ENCODE measurements at regions not wholly inside any gene's neighbourhood (a gene's known extent, or its start where the extent isn't known, plus 50 kb on each side); places are given as distances from the start of the nearest gene placed in this dataset.

DNA sequence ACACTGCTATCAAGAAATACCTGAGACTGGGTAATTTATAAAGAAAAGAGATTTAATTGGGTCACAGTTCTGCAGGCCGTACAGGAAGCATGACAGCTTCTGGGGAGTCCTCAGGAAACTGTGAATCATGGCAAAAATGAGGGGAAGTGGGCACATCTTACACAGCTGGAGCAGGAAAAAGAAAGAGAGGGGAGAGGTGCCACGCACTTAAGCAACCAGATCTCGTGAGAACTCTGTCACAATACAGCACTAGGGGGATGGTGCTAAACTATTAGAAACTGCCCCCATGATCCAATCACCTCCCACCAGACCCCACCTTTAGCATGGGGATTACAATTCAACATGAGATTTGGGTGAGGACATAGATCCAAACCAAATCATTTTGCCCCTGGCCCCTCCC is 105.5 kb upstream of the CPLX2 start:
- Histone ChIP-seq H3K27ac (ENCODE audit: low read depth, low read length, poor library complexity, severe bottlenecking) (no peak overlapping the region), H3K4me3 (ENCODE audit: low read depth, low read length, poor library complexity, severe bottlenecking) (no peak overlapping the region), H3K36me3 (ENCODE audit: insufficient read depth, low read length) (no peaks in the 10 kb centered on the region), H3K9me2 (ENCODE audit: insufficient read depth, low read length) (no peaks in the 10 kb centered on the region), H3K4me2 (ENCODE audit: low read length) (no peak overlapping the region), H3K9me3 (ENCODE audit: low read length) (0 out of 2 replicates have a peak, but pooled peaks cover 4% of the 10 kb centered on the region), H4K20me1 (ENCODE audit: insufficient read depth, low read length) (no peaks in the 10 kb centered on the region), H2AFZ (ENCODE audit: low read length) (no peak overlapping the region), H3K79me2 (ENCODE audit: insufficient read depth, low read depth, low read length) (no peaks in the 10 kb centered on the region), H3K4me1 (ENCODE audit: insufficient read depth, low read length, poor library complexity, severe bottlenecking) (no peaks in the 10 kb centered on the region)
- no TSS peak for BruUV-seq (replicated peaks)
- DNase-seq (ENCODE audit: low spot score) = no peak
- CTCF ChIA-PET (ENCODE audit: unreplicated experiment) = no interaction called here
- intact Hi-C loops (cut with micrococcal nuclease; ENCODE audit: unreplicated experiment) = no loop called here
- POLR2A ChIA-PET = no interaction called here
- TF ChIP-seq EZH2phosphoT487 (IDR thresholded peaks at IDR 0.05; ENCODE audit: borderline replicate concordance, low read depth, low read length) (no peak), CTCF (conservative IDR thresholded peaks at IDR 0.05; ENCODE audit: low read length) (no peak)

GRCh38 chr5:175766963-175767362 is 104.4 kb upstream of the CPLX2 start:
- no peak for DNase-seq (ENCODE audit: low spot score)
- H3K9me2 ChIP-seq (ENCODE audit: insufficient read depth, low read length) = no peaks in the 10 kb centered on the region
- H3K4me3 ChIP-seq (ENCODE audit: low read depth, low read length, poor library complexity, severe bottlenecking) = no peak overlapping the region
- H3K9me3 ChIP-seq (ENCODE audit: low read length) = 0 out of 2 replicates have a peak, but pooled peaks cover 4% of the 10 kb centered on the region
- no peaks in the 10 kb centered on the region for H3K36me3 ChIP-seq (ENCODE audit: insufficient read depth, low read length)
- no peak overlapping the region for H2AFZ ChIP-seq (ENCODE audit: low read length)
- no peaks in the 10 kb centered on the region for H3K79me2 ChIP-seq (ENCODE audit: insufficient read depth, low read depth, low read length)
- ChIA-PET CTCF (ENCODE audit: unreplicated experiment) (no interaction called here), POLR2A (interaction anchor here (0.7 kb wide), 1 partner anchor 40 kb away, joined by 4 read pairs; no protein-coding TSS in a partner anchor)
- intact Hi-C loops (cut with micrococcal nuclease; ENCODE audit: unreplicated experiment) = no loop called here
- no peak overlapping the region for H3K4me2 ChIP-seq (ENCODE audit: low read length)
- H4K20me1 ChIP-seq (ENCODE audit: insufficient read depth, low read length) = no peaks in the 10 kb centered on the region
- no TSS peak for BruUV-seq (replicated peaks)
- H3K27ac ChIP-seq (ENCODE audit: low read depth, low read length, poor library complexity, severe bottlenecking) = no peak overlapping the region
- TF ChIP-seq CTCF (conservative IDR thresholded peaks at IDR 0.05; ENCODE audit: low read length) (no peak), EZH2phosphoT487 (IDR thresholded peaks at IDR 0.05; ENCODE audit: borderline replicate concordance, low read depth, low read length) (no peak)
- H3K4me1 ChIP-seq (ENCODE audit: insufficient read depth, low read length, poor library complexity, severe bottlenecking) = no peaks in the 10 kb centered on the region

DNA sequence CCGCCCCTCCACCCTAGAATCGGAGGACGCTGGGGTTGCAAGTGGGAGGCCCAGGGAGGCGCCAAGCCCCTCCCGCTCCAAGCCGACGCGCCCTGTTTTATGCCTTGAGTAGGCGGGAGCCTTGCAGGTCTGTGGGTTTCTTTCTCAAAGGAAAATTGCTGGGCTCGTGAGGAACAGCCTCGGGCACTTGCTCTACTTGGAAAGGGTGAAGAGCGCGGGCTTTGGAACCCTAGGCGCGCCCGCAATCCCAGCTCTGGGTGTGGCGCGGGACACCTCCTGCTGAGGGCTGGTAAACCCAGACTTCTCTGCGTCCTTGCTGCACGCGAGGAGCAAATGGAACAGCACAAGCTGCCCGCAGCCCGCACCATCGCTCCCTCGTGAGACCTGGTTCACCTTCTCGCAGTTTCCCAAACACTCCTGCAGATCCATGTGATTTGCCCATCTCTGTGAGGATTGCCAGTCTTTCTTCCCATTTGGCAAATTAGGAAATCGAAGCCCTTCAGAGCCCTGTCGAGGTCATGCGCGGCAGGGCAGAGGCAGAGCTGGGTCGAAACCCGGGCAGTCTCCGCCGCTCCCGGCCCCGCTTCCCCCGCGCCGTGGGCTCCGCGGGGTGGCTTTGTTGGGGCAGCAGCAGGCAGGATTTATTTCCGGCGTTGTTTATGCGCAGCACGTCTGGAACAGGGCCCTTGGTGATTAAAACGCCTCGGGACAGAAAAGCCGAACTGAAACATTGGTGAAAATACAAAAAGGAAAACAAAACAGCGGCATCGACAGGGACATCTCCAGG is 98.4 kb upstream of the CPLX2 start:
- Histone ChIP-seq H3K36me3 (ENCODE audit: insufficient read depth, low read length) (no peaks in the 10 kb centered on the region), H2AFZ (ENCODE audit: low read length) (no peak overlapping the region), H3K4me1 (ENCODE audit: insufficient read depth, low read length, poor library complexity, severe bottlenecking) (no peaks in the 10 kb centered on the region), H3K4me3 (ENCODE audit: low read depth, low read length, poor library complexity, severe bottlenecking) (no peak overlapping the region), H3K4me2 (ENCODE audit: low read length) (no peak overlapping the region), H3K27ac (ENCODE audit: low read depth, low read length, poor library complexity, severe bottlenecking) (no peak overlapping the region), H4K20me1 (ENCODE audit: insufficient read depth, low read length) (no peaks in the 10 kb centered on the region), H3K9me3 (ENCODE audit: low read length) (no peaks in the 10 kb centered on the region), H3K79me2 (ENCODE audit: insufficient read depth, low read depth, low read length) (no peaks in the 10 kb centered on the region), H3K9me2 (ENCODE audit: insufficient read depth, low read length) (no peaks in the 10 kb centered on the region)
- CTCF ChIA-PET (ENCODE audit: unreplicated experiment) = no interaction called here
- POLR2A ChIA-PET = no interaction called here
- TF ChIP-seq EZH2phosphoT487 (IDR thresholded peaks at IDR 0.05; ENCODE audit: borderline replicate concordance, low read depth, low read length) = no peak
- TF ChIP-seq CTCF (conservative IDR thresholded peaks at IDR 0.05; ENCODE audit: low read length) = no peak
- no peak for DNase-seq (ENCODE audit: low spot score)
- BruUV-seq (replicated peaks) = no TSS peak
- intact Hi-C loops (cut with micrococcal nuclease; ENCODE audit: unreplicated experiment) = no loop called here

Data from OCI-LY7 (cell line).